ENCODE measurements at regions not wholly inside any gene's neighbourhood (a gene's known extent, or its start where the extent isn't known, plus 50 kb on each side); places are given as distances from the start of the nearest gene placed in this dataset.
"Not testable (repeated sequence)": the region's sequence is repeated elsewhere in the genome, so short reads cannot be mapped to it uniquely, and the experiment has no call there.

DNA sequence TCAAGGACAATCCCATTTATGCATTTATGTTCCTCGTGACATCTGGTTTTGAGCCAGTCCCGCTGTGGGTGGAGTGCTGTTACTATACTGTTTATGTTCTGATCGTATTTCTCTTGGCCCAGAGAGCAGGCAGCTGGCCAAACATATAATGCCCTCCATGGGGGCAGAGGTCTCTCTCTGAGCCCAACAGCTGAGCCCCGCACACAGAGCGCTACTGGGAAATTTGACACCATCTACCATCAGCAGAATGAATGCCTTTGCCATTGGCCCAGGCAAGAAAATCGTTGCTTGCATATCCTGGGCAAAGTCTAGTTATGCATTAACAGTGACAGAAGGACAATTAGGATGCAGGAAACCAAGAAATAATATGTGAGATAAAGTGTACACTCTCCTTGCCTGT lies 126.8 kb upstream of the CACNA1A start:
- DNase-seq (ENCODE audit: low read depth): peak; percentile 48
- no peak overlapping the region for H3K4me3 ChIP-seq (ENCODE audit: low read depth, low read length)
- TF ChIP-seq, protein P1, sequence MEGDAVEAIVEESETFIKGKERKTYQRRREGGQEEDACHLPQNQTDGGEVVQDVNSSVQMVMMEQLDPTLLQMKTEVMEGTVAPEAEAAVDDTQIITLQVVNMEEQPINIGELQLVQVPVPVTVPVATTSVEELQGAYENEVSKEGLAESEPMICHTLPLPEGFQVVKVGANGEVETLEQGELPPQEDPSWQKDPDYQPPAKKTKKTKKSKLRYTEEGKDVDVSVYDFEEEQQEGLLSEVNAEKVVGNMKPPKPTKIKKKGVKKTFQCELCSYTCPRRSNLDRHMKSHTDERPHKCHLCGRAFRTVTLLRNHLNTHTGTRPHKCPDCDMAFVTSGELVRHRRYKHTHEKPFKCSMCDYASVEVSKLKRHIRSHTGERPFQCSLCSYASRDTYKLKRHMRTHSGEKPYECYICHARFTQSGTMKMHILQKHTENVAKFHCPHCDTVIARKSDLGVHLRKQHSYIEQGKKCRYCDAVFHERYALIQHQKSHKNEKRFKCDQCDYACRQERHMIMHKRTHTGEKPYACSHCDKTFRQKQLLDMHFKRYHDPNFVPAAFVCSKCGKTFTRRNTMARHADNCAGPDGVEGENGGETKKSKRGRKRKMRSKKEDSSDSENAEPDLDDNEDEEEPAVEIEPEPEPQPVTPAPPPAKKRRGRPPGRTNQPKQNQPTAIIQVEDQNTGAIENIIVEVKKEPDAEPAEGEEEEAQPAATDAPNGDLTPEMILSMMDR (conservative IDR thresholded peaks at IDR 0.05; ENCODE audit: low read depth, low read length): no peak

DNA sequence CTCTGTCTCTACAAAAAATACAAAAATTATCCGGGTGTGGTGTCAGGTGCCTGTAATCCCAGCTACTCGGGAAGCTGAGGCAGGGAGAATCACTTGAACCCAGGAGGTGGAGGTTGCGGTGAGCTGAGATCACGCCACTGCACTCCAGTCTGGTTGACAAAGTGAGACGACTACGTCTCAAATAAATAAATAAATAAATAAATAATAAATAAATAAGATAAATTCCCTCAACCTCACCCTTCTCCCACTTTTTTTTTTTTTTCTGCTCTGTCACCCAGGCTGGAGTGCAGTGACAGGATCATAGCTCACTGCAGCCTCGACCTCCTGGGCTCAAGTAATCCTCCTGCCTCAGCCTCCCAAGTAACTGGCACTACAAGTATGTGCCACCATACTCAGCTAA lies 125.9 kb upstream of the CACNA1A start:
- H3K4me3 ChIP-seq (ENCODE audit: low read depth, low read length); DNase-seq (ENCODE audit: low read depth): not testable (repeated sequence)

DNA sequence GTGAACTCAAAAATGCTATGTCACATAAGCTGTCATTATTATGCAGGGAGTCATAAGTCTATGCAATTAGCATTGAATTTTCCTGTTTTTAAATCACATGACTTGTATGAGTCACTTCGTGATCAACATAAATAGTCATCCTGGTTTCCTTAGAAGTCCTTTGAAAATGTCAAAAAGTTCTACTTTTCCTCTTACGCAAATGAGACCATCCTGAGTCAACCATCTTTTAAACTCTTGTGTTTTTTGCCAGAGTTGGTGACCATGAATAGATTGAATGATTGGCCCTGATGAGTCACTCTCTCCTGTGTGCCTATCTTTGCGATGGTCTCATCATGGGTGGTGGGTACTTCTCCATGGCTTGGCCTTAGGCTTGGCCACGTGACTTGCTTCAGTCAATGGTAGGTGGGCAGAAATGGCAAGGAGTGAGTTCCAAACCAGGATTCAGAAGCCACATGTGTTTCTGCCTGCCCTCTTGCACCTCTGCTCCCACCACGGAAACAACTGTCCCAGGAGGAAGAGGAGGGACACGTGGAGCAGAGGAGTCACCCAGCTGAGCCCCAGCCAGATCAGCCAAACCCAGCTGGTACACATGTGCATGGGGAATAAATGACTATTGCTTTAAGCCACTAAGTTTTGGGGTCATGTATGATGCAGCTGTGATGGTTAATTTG lies 123.5 kb upstream of the CACNA1A start:
- TF ChIP-seq, protein P1 (conservative IDR thresholded peaks at IDR 0.05; ENCODE audit: low read depth, low read length): no peak
- H3K4me3 ChIP-seq (ENCODE audit: low read depth, low read length): no peak overlapping the region
- DNase-seq (ENCODE audit: low read depth): peak; percentile 10

DNA sequence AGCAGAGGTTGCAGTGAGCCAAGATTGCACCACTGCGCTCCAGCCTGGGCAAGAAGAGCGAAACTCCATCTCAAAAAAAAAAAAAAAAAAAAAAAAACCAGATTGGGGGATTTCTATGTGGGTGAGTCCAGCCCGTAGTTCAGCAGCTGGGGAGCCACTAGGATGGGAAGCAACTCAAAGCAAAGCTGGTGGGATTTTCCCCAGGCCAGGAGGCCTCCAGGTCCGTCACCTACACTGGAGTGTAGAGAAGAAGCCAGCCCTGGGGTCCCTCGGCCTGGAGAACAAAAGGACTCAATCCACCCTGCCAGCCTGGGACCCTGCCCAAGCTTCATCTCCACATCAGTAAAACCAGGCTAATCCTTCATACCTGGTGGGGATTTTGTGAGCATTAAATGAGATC lies 121.3 kb upstream of the CACNA1A start:
- TF ChIP-seq, protein P1 (conservative IDR thresholded peaks at IDR 0.05; ENCODE audit: low read depth, low read length): no peak
- H3K4me3 ChIP-seq (ENCODE audit: low read depth, low read length): no peak overlapping the region
- no peak for DNase-seq (ENCODE audit: low read depth)

DNA sequence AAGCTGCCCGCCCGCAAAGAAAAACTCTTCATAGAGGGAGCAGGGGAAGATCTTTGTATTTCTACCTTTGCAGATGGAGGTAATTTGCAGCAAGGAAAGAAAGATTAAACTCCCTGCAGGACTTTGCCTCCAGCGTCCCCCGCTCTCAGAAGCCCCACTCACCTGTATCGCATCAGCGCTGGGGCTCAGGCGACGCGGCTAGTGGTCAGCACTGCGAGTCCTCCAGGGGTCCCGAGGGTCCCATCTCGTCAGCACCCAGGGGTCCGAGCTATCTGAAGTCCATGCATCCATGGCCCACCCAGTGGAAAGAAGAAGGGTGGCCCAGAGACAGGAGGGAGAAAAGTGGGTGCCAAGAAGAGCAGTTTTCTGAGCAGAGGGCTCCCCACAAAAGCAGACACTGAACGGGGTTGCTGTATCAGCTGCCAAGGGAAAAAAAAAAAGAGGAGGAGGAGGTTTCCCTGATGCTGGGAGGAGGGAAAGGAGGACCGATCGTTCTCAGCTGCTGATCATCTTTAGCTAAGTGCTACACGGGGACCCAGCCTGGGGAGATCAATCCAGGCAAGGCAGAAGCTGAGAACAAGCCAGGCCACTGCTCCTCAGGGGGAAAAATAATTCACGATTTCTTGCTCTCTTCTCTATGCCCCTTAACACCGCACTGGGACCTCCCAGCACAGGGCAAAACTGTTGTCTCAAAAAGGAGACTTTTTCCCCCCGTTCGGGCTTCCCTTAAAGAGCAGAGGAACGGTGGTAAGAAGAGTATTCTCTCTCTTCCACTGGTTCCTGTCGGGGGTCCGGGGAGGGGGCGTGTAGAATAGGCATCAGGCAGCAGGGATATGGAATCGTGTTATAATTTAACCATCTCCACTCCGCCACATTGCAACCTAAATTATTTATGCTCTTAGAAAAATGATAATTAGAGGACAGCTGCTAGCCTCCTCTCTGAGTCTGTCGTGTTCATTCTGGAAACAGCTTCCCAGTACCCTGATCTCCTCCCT lies 117.7 kb upstream of the CACNA1A start:
- DNase-seq (ENCODE audit: low read depth): no peak
- TF ChIP-seq, protein P1 (conservative IDR thresholded peaks at IDR 0.05; ENCODE audit: low read depth, low read length): no peak
- H3K4me3 ChIP-seq (ENCODE audit: low read depth, low read length): no peak overlapping the region

DNA sequence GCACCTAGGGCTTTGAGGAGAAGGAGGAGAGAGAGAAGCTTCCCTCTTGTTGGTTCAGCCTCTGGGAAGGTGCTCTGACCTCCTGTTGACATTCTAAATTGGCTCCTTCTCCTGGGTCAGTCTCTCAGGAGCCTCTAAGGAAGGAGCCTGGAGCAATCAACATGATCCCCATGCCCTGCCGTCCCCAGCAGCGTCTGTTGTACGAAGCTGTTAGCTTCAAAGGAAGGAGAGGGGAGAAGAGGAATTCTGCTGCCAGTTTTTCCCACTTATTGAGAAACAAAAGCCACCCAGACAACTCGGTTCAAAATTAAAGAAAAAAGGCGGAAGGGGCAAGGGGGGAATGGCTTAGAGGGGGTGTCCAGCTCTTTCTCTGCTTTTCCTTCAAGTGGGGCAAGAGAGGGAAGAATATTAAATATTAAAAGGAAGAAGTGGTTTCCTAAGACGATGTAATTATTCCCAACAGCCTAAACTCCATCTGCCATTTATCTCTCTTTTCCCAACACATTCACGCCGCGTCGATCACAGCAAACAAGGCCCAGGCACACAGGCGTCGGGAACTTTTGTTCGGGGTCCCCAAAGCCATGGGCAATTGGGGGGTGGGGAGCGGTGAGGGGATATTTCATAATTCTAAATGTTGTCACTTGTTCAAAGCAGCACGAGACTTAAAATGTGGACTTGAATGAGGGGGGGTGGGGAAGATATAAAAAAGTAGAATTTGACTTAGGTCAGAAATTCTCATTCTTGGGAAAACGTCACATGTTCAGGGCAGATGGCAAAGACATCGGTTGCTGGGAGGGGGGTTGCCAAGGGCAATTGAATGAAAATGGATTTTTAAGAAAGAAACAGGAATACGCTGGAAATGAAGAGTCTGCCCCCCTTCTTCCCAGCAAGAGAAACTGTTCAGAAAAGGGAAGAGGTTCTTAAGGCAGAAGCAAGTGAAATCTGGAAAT lies 116.8 kb upstream of the CACNA1A start:
- no peak for DNase-seq (ENCODE audit: low read depth)
- H3K4me3 ChIP-seq (ENCODE audit: low read depth, low read length): no peak overlapping the region
- TF ChIP-seq, protein P1 (conservative IDR thresholded peaks at IDR 0.05; ENCODE audit: low read depth, low read length): no peak

DNA sequence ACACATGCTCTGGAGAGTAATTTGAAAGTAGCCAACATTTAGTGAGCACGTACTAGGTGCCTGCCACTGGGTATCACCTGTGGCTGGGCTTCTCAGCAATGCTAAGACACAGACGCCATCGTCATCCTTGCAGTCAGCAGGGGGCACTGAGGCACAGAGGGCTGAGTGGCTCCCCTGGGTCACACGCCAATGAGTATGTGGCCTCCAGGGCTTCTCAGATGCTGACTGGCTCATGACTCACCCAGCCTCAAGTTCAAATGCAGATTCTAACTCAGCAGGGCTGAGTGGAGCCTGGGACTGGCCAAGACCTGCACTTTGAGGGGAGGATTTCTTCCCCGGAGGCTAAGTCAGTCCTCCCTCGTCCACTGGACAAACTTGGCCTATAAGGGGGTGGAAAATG lies 115.1 kb upstream of the CACNA1A start:
- H3K4me3 ChIP-seq (ENCODE audit: low read depth, low read length): no peak overlapping the region
- TF ChIP-seq, protein P1 (conservative IDR thresholded peaks at IDR 0.05; ENCODE audit: low read depth, low read length): peak; percentile 22
- DNase-seq (ENCODE audit: low read depth): peak; percentile 86

Measured in choroid plexus epithelial cell (primary cell).